Testis (tissue), 2 donors: ENCODE measurements at regions not wholly inside any gene's neighbourhood (a gene's known extent, or its start where the extent isn't known, plus 50 kb on each side); places are given as distances from the start of the nearest gene placed in this dataset.

Experiments used
- CTCF ChIP-seq, 3 experiments: fragments of 450-650 bp in 2 of 3; fragments of 200-600 bp in 1 of 3; sonication (generic) in 1 of 3; IDR thresholded peaks; one replicate each; pipeline ENCODE4 v1.5.1; 2016 to 2019; ENCODE audit warnings: antibody characterized with exemption in 3 of 3, mild to moderate bottlenecking in 2 of 3, moderate library complexity in 1 of 3
- POLR2A ChIP-seq: fragments of 450-650 bp; IDR thresholded peaks from one replicate; pipeline ENCODE4 v1.6.1; 2017; ENCODE audit warnings: antibody characterized with exemption, mild to moderate bottlenecking, moderate library complexity

GRCh38 chr18:26630596-26630995 is 82.2 kb upstream of the KCTD1 start:
- TF ChIP-seq CTCF (IDR thresholded peaks at IDR 0.05) (no peak), POLR2A (no peak)
